ENCODE measurements at regions not wholly inside any gene's neighbourhood (a gene's known extent, or its start where the extent isn't known, plus 50 kb on each side); places are given as distances from the start of the nearest gene placed in this dataset.

- no peak overlapping the region for H3K27ac ChIP-seq (ENCODE audit: low read length)
- H3K79me2 ChIP-seq (ENCODE audit: low read length): no peaks in the 10 kb centered on the region
- H2AFZ ChIP-seq (ENCODE audit: low read depth, low read length): no peak overlapping the region
- 0 out of 2 replicates have a peak, but pooled peaks cover 3% of the 10 kb centered on the region for H3K9me3 ChIP-seq (ENCODE audit: insufficient read depth, low read length)
- H3K4me1 ChIP-seq (ENCODE audit: low read length): no peaks in the 10 kb centered on the region
- H3K36me3 ChIP-seq (replicated peaks; ENCODE audit: low read depth, low read length): no peaks in the 10 kb centered on the region
- H3K27me3 ChIP-seq (ENCODE audit: low read depth, low read length): no peaks in the 10 kb centered on the region
- no peak for TF ChIP-seq EZH2phosphoT487 (IDR thresholded peaks at IDR 0.05; ENCODE audit: low read depth)
- no peak for TF ChIP-seq CTCF (IDR thresholded peaks at IDR 0.05; ENCODE audit: low read depth, low read length)
- no peaks in the 10 kb centered on the region for H4K20me1 ChIP-seq (ENCODE audit: insufficient read depth, low read length)
- no peak overlapping the region for H3K4me3 ChIP-seq (ENCODE audit: low read length)
- H3K4me2 ChIP-seq (ENCODE audit: low read length): no peak overlapping the region
- H3K9ac ChIP-seq (ENCODE audit: low read length): no peak overlapping the region
These were observed 616.2 kb downstream of the GALR1 start for GRCh38 chr18:77865853-77866252.

GRCh38 chr18:77866351-77866750, 616.7 kb downstream of the GALR1 start:
- Histone ChIP-seq H3K27me3 (ENCODE audit: low read depth, low read length) (no peaks in the 10 kb centered on the region), H3K27ac (ENCODE audit: low read length) (no peak overlapping the region), H3K4me1 (ENCODE audit: low read length) (no peaks in the 10 kb centered on the region), H3K4me2 (ENCODE audit: low read length) (no peak overlapping the region), H2AFZ (ENCODE audit: low read depth, low read length) (no peak overlapping the region), H3K79me2 (ENCODE audit: low read length) (no peaks in the 10 kb centered on the region), H3K9ac (ENCODE audit: low read length) (no peak overlapping the region), H3K36me3 (replicated peaks; ENCODE audit: low read depth, low read length) (no peaks in the 10 kb centered on the region), H3K9me3 (ENCODE audit: insufficient read depth, low read length) (0 out of 2 replicates have a peak, but pooled peaks cover 3% of the 10 kb centered on the region), H3K4me3 (ENCODE audit: low read length) (no peak overlapping the region), H4K20me1 (ENCODE audit: insufficient read depth, low read length) (no peaks in the 10 kb centered on the region)
- TF ChIP-seq CTCF (IDR thresholded peaks at IDR 0.05; ENCODE audit: low read depth, low read length) (no peak), EZH2phosphoT487 (IDR thresholded peaks at IDR 0.05; ENCODE audit: low read depth) (no peak)

- H3K4me2 ChIP-seq (ENCODE audit: low read length): no peak overlapping the region
- H3K27me3 ChIP-seq (ENCODE audit: low read depth, low read length): no peaks in the 10 kb centered on the region
- no peak overlapping the region for H3K4me3 ChIP-seq (ENCODE audit: low read length)
- no peaks in the 10 kb centered on the region for H3K36me3 ChIP-seq (replicated peaks; ENCODE audit: low read depth, low read length)
- no peak overlapping the region for H2AFZ ChIP-seq (ENCODE audit: low read depth, low read length)
- H3K79me2 ChIP-seq (ENCODE audit: low read length): no peaks in the 10 kb centered on the region
- H4K20me1 ChIP-seq (ENCODE audit: insufficient read depth, low read length): no peaks in the 10 kb centered on the region
- no peak for TF ChIP-seq EZH2phosphoT487 (IDR thresholded peaks at IDR 0.05; ENCODE audit: low read depth)
- no peak for TF ChIP-seq CTCF (IDR thresholded peaks at IDR 0.05; ENCODE audit: low read depth, low read length)
- H3K9ac ChIP-seq (ENCODE audit: low read length): no peak overlapping the region
- H3K9me3 ChIP-seq (ENCODE audit: insufficient read depth, low read length): 0 out of 2 replicates have a peak, but pooled peaks cover 3% of the 10 kb centered on the region
- no peak overlapping the region for H3K27ac ChIP-seq (ENCODE audit: low read length)
- H3K4me1 ChIP-seq (ENCODE audit: low read length): no peaks in the 10 kb centered on the region
These were observed 620.6 kb downstream of the GALR1 start for GRCh38 chr18:77870199-77870598.

- Histone ChIP-seq H3K36me3 (replicated peaks; ENCODE audit: low read depth, low read length) (no peaks in the 10 kb centered on the region), H3K4me1 (ENCODE audit: low read length) (no peaks in the 10 kb centered on the region), H2AFZ (ENCODE audit: low read depth, low read length) (no peak overlapping the region), H3K79me2 (ENCODE audit: low read length) (no peaks in the 10 kb centered on the region), H3K27ac (ENCODE audit: low read length) (no peak overlapping the region), H3K27me3 (ENCODE audit: low read depth, low read length) (no peaks in the 10 kb centered on the region), H3K9ac (ENCODE audit: low read length) (no peak overlapping the region), H3K4me2 (ENCODE audit: low read length) (no peak overlapping the region), H4K20me1 (ENCODE audit: insufficient read depth, low read length) (no peaks in the 10 kb centered on the region), H3K4me3 (ENCODE audit: low read length) (no peak overlapping the region), H3K9me3 (ENCODE audit: insufficient read depth, low read length) (no peaks in the 10 kb centered on the region)
- no peak for TF ChIP-seq CTCF (IDR thresholded peaks at IDR 0.05; ENCODE audit: low read depth, low read length)
- no peak for TF ChIP-seq EZH2phosphoT487 (IDR thresholded peaks at IDR 0.05; ENCODE audit: low read depth)
These were observed 621.2 kb downstream of the GALR1 start for GRCh38 chr18:77870894-77871293.
